Liver (tissue), 9 donors: ENCODE measurements at regions not wholly inside any gene's neighbourhood (a gene's known extent, or its start where the extent isn't known, plus 50 kb on each side); places are given as distances from the start of the nearest gene placed in this dataset. TPM values are rescaled to one million over a fixed set of nuclear protein-coding genes. Genes with fewer than 3 reads are reported as not detected.
"Not testable (repeated sequence)": the region's sequence is repeated elsewhere in the genome, so short reads cannot be mapped to it uniquely, and the experiment has no call there.

Source experiments
- DNase-seq: peaks from one replicate; pipeline ENCODE4 v3.0.0-alpha.2; 2017; ENCODE audit warnings: low spot score
- H3K27ac ChIP-seq, 2 donors: one replicate each; pipeline ENCODE4 v1.7.0; 2013; ENCODE audit warnings: inconsistent platforms in 2 of 2, low read length in 2 of 2, control low read depth in 1 of 2, low read depth in 1 of 2, mild to moderate bottlenecking in 1 of 2
- H3K27me3 ChIP-seq, 4 donors: one replicate each; pipeline versions ENCODE4 v1.6.1 to v1.7.0; 2013; ENCODE audit warnings: low read length in 3 of 4, inconsistent platforms in 1 of 4, mild to moderate bottlenecking in 1 of 4, moderate library complexity in 1 of 4; ENCODE audit not compliant: control insufficient read depth in 4 of 4, insufficient read depth in 4 of 4
- H3K36me3 ChIP-seq, 4 donors: one replicate each; pipeline versions ENCODE4 v1.6.1 to v1.7.0; 2013; ENCODE audit warnings: low read length in 3 of 4, mild to moderate bottlenecking in 3 of 4, low read depth in 1 of 4, moderate library complexity in 1 of 4; ENCODE audit not compliant: control insufficient read depth in 4 of 4, insufficient read depth in 3 of 4
- H3K4me1 ChIP-seq, 4 donors: one replicate each; pipeline versions ENCODE4 v1.6.1 to v1.7.0; 2013; ENCODE audit warnings: low read length in 3 of 4, mild to moderate bottlenecking in 3 of 4, moderate library complexity in 1 of 4; ENCODE audit not compliant: control insufficient read depth in 4 of 4, insufficient read depth in 4 of 4
- H3K4me3 ChIP-seq, 3 donors: one replicate each; pipeline versions ENCODE4 v1.6.1 to v1.7.0; 2013; ENCODE audit warnings: low read length in 3 of 3, control low read depth in 1 of 3, low read depth in 1 of 3, mild to moderate bottlenecking in 1 of 3
- H3K9ac ChIP-seq, 2 donors: one replicate each; pipeline ENCODE4 v1.7.0; 2013; ENCODE audit warnings: low read length in 2 of 2, mild to moderate bottlenecking in 2 of 2, moderate library complexity in 2 of 2, control low read depth in 1 of 2, low read depth in 1 of 2
- H3K9me3 ChIP-seq, 4 donors: one replicate each; pipeline versions ENCODE4 v1.6.1 to v1.7.0; 2013; ENCODE audit warnings: low read length in 3 of 4; ENCODE audit not compliant: control insufficient read depth in 4 of 4
- ATF3 ChIP-seq: IDR thresholded peaks from 2 replicates; pipeline ENCODE4 v1.6.1; 2016; ENCODE audit warnings: antibody characterized with exemption
- CTCF ChIP-seq: fragments of 150-350 bp; IDR thresholded peaks from 2 replicates; pipeline ENCODE4 v1.5.1; 2017; ENCODE audit warnings: improper control_type of control experiment, low read depth, low read length; ENCODE audit not compliant: missing input control
- EGR1 ChIP-seq, 2 donors: IDR thresholded peaks; 2 replicates each; pipeline ENCODE4 v1.6.1; 2016 to 2018; ENCODE audit warnings: antibody characterized with exemption in 2 of 2, low read depth in 2 of 2
- FOXA1 ChIP-seq: IDR thresholded peaks from 2 replicates; pipeline ENCODE4 v1.6.1; 2016; ENCODE audit warnings: antibody characterized with exemption
- GABPA ChIP-seq, 2 donors: IDR thresholded peaks in 1 of 2; conservative IDR thresholded peaks in 1 of 2; 2 replicates each; pipeline ENCODE4 v1.6.1; 2016; ENCODE audit warnings: antibody characterized with exemption in 2 of 2, mild to moderate bottlenecking in 1 of 2, moderate library complexity in 1 of 2
- HNF4A ChIP-seq, 2 donors: conservative IDR thresholded peaks; 2 replicates each; pipeline ENCODE4 v1.6.1; 2016; ENCODE audit warnings: antibody characterized with exemption in 2 of 2, mild to moderate bottlenecking in 2 of 2
- HNF4G ChIP-seq: IDR thresholded peaks from 2 replicates; pipeline ENCODE4 v1.6.1; 2016; ENCODE audit warnings: antibody characterized with exemption
- JUND ChIP-seq, 2 donors: IDR thresholded peaks; 2 replicates each; pipeline ENCODE4 v1.6.1; 2016; ENCODE audit warnings: antibody characterized with exemption in 2 of 2
- MAX ChIP-seq: IDR thresholded peaks from 2 replicates; pipeline ENCODE4 v1.6.1; 2016; ENCODE audit warnings: antibody characterized with exemption
- NR2F2 ChIP-seq: IDR thresholded peaks from 2 replicates; pipeline ENCODE4 v1.6.1; 2016; ENCODE audit warnings: antibody characterized with exemption
- RAD21 ChIP-seq, 2 donors: IDR thresholded peaks; 2 replicates each; pipeline ENCODE4 v1.6.1; 2016; ENCODE audit warnings: antibody characterized with exemption in 2 of 2, mild to moderate bottlenecking in 2 of 2
- REST ChIP-seq: IDR thresholded peaks from 2 replicates; pipeline ENCODE4 v1.6.1; 2016; ENCODE audit warnings: antibody characterized with exemption, mild to moderate bottlenecking
- RXRA ChIP-seq, 2 donors: IDR thresholded peaks; 2 replicates each; pipeline ENCODE4 v1.6.1; 2017 to 2018; ENCODE audit warnings: antibody characterized with exemption in 2 of 2, mild to moderate bottlenecking in 1 of 2
- SP1 ChIP-seq: IDR thresholded peaks from 2 replicates; pipeline ENCODE4 v1.6.1; 2018; ENCODE audit warnings: antibody characterized with exemption, mild to moderate bottlenecking
- TAF1 ChIP-seq: conservative IDR thresholded peaks from 2 replicates; pipeline ENCODE4 v1.6.1; 2016; ENCODE audit warnings: antibody characterized with exemption, mild to moderate bottlenecking
- YY1 ChIP-seq: IDR thresholded peaks from 2 replicates; pipeline ENCODE4 v1.6.1; 2016; ENCODE audit warnings: antibody characterized with exemption, mild to moderate bottlenecking
- WGBS: extraction: QIAGEN DNeasy Blood & Tissue Kit; methylation state at CpG from one replicate; pipeline ENCODE4 v1.1.7; 2013; 5-methylcytosine and 5-hydroxymethylcytosine counted together
- small RNA-seq: library from RNA; depleted of rRNA; stranded (forward); fragments of <200 nt; gene quantifications from one replicate; pipeline ENCODE3, GENCODE V24; 2014
- donor health status: healthy.
- donor health status: healthy.
- donor health status: healthy.
- donor health status: healthy.
- donor health status: healthy.

GRCh38 chr6:87753131-87753685 lies 51.2 kb upstream of the AKIRIN2 start:
- H3K27ac ChIP-seq = no peak overlapping the region
- H3K27me3 ChIP-seq = no peaks in the 10 kb centered on the region
- H3K4me3 ChIP-seq = no peak overlapping the region
- H3K4me1 ChIP-seq = peaks cover 2 to 8% (median 4%) of the 10 kb centered on the region in 4 donors
- no peak for DNase-seq
- WGBS = 63% methylated on average over 4 of the region's 4 CpGs
- no peaks in the 10 kb centered on the region for H3K9me3 ChIP-seq
- TF ChIP-seq EGR1 (IDR thresholded peaks at IDR 0.05; ENCODE audit: low read depth in 2 of 2) (no peak), GABPA (IDR thresholded peaks at IDR 0.05 in 1 of 2, conservative IDR thresholded peaks at IDR 0.05 in 1 of 2) (no peak), RXRA (IDR thresholded peaks at IDR 0.05) (no peak), CTCF (no peak), HNF4G (no peak), TAF1 (no peak), YY1 (no peak), REST (no peak), SP1 (no peak), JUND (IDR thresholded peaks at IDR 0.05) (no peak), FOXA1 (no peak), HNF4A (conservative IDR thresholded peaks at IDR 0.05) (no peak), RAD21 (IDR thresholded peaks at IDR 0.05) (no peak), ATF3 (no peak), MAX (no peak), NR2F2 (no peak)
- H3K9ac ChIP-seq = no peak overlapping the region
- H3K36me3 ChIP-seq = no peaks in the 10 kb centered on the region

GRCh38 chr6:87752503-87752902 lies 50.5 kb upstream of the AKIRIN2 start:
- not testable (repeated sequence) for H3K27me3 ChIP-seq, H3K27ac ChIP-seq, H3K36me3 ChIP-seq, DNase-seq, H3K9me3 ChIP-seq, H3K9ac ChIP-seq, H3K4me3 ChIP-seq, H3K4me1 ChIP-seq
- WGBS = 96% methylated on average over 11 of the region's 11 CpGs

Small RNAs in the stretch of these regions (small RNA-seq; reads per million reads assigned to genes)
- not detected for gene RF00019
- gene RN7SL183P = not detected
